ENCODE measurements at regions not wholly inside any gene's neighbourhood (a gene's known extent, or its start where the extent isn't known, plus 50 kb on each side); places are given as distances from the start of the nearest gene placed in this dataset.
A peak's percentile ranks its signal among the peaks of the same experiment; 100 is the strongest.
"Not testable (repeated sequence)": the region's sequence is repeated elsewhere in the genome, so short reads cannot be mapped to it uniquely, and the experiment has no call there.

- peak in 1 of 2 donors; percentile 14 for DNase-seq
Measured at GRCh38 chr13:33676045-33676989, 141.6 kb upstream of the RFC3 start.

- DNase-seq: no peak
Measured at GRCh38 chr13:33677215-33677614, 140.7 kb upstream of the RFC3 start.

GRCh38 chr13:33678084-33678483, 139.9 kb upstream of the RFC3 start:
- no peak for DNase-seq

GRCh38 chr13:33678906-33679657, 138.9 kb upstream of the RFC3 start:
- peak; percentile 51 to 73 for DNase-seq

- no peak for DNase-seq
Measured at GRCh38 chr13:33679658-33680012, 138.3 kb upstream of the RFC3 start.

- no peak for DNase-seq
Measured at GRCh38 chr13:33682020-33682564, 135.9 kb upstream of the RFC3 start.

- DNase-seq: not testable (repeated sequence)
Measured at GRCh38 chr13:33682646-33683045, 135.3 kb upstream of the RFC3 start.

- no peak for DNase-seq
Measured at GRCh38 chr13:33683376-33683775, 134.6 kb upstream of the RFC3 start.

GRCh38 chr13:33684874-33685273, 133.1 kb upstream of the RFC3 start:
- no peak for DNase-seq

- DNase-seq: no peak
Measured at GRCh38 chr13:33686772-33687480, 131.0 kb upstream of the RFC3 start.

GRCh38 chr13:33690354-33690753, 127.6 kb upstream of the RFC3 start:
- no peak for DNase-seq

GRCh38 chr13:33691980-33692379, 126.0 kb upstream of the RFC3 start:
- DNase-seq: no peak

- no peak for DNase-seq
Measured at GRCh38 chr13:33692531-33692930, 125.4 kb upstream of the RFC3 start.

- DNase-seq: no peak
Measured at GRCh38 chr13:33694546-33694945, 123.4 kb upstream of the RFC3 start.

GRCh38 chr13:33696530-33696929, 121.4 kb upstream of the RFC3 start:
- no peak for DNase-seq

- no peak for DNase-seq
Measured at GRCh38 chr13:33697926-33698325, 120.0 kb upstream of the RFC3 start.

GRCh38 chr13:33707449-33707848, 110.5 kb upstream of the RFC3 start:
- DNase-seq: no peak

- DNase-seq: no peak
Measured at GRCh38 chr13:33710924-33711323, 107.0 kb upstream of the RFC3 start.

GRCh38 chr13:33711436-33711835, 106.5 kb upstream of the RFC3 start:
- no peak for DNase-seq

GRCh38 chr13:33717775-33718174, 100.2 kb upstream of the RFC3 start:
- DNase-seq: no peak

GRCh38 chr13:33721724-33722123, 96.2 kb upstream of the RFC3 start:
- no peak for DNase-seq

- no peak for DNase-seq
Measured at GRCh38 chr13:33722216-33722915, 95.6 kb upstream of the RFC3 start.

Data from CD4-positive, alpha-beta T cell treated with Interleukin-1 beta for 1 hour (primary cell).